Loucy (cell line): ENCODE measurements at regions not wholly inside any gene's neighbourhood (a gene's known extent, or its start where the extent isn't known, plus 50 kb on each side); places are given as distances from the start of the nearest gene placed in this dataset.

ENCODE experiments used
- H2AFZ ChIP-seq: fragments of 200-600 bp; sonication (generic); 2 replicates; pipeline ENCODE4 v1.6.0; 2016; ENCODE audit warnings: antibody characterized with exemption, mild to moderate bottlenecking, low read length, moderate library complexity
- H3F3A ChIP-seq: fragments of 200-600 bp; 2 replicates; pipeline ENCODE4 v1.6.0; 2016; ENCODE audit warnings: antibody characterized with exemption, low read depth, mild to moderate bottlenecking
- H3K27me3 ChIP-seq: fragments of 200-600 bp; sonication (generic); 2 replicates; pipeline ENCODE4 v1.6.1; 2014; ENCODE audit warnings: low read length, mild to moderate bottlenecking; ENCODE audit not compliant: insufficient read depth, poor library complexity, severe bottlenecking
- H3K36me3 ChIP-seq: fragments of 200-600 bp; sonication (generic); 2 replicates; pipeline ENCODE4 v1.6.1; 2016; ENCODE audit warnings: low read length; ENCODE audit not compliant: insufficient read depth
- H3K4me1 ChIP-seq: fragments of 200-600 bp; sonication (generic); 2 replicates; pipeline ENCODE4 v1.5.1; 2014; ENCODE audit warnings: low read length, mild to moderate bottlenecking; ENCODE audit not compliant: insufficient read depth, poor library complexity, severe bottlenecking
- H3K4me2 ChIP-seq: fragments of 200-600 bp; sonication (generic); 2 replicates; pipeline ENCODE4 v1.6.0; 2014; ENCODE audit warnings: antibody characterized with exemption, low read length, low read depth, mild to moderate bottlenecking; ENCODE audit not compliant: poor library complexity, severe bottlenecking
- H3K4me3 ChIP-seq: fragments of 200-600 bp; sonication (generic); 2 replicates; pipeline ENCODE4 v1.5.1; 2014; ENCODE audit warnings: low read length, mild to moderate bottlenecking, mixed read lengths; ENCODE audit not compliant: poor library complexity, severe bottlenecking
- H3K79me2 ChIP-seq: fragments of 200-600 bp; sonication (generic); 2 replicates; pipeline ENCODE4 v1.6.1; 2014; ENCODE audit warnings: low read length; ENCODE audit not compliant: insufficient read depth
- H3K9ac ChIP-seq: fragments of 200-600 bp; sonication (generic); 2 replicates; pipeline ENCODE4 v1.6.0; 2014; ENCODE audit warnings: mild to moderate bottlenecking, low read depth, low read length, moderate library complexity; ENCODE audit not compliant: poor library complexity, severe bottlenecking
- H3K9me2 ChIP-seq: fragments of 200-600 bp; sonication (generic); replicated peaks from 2 replicates; pipeline ENCODE4 v1.6.1; 2016; ENCODE audit warnings: low read depth, low read length, mixed read lengths
- H3K9me3 ChIP-seq: fragments of 200-600 bp; sonication (generic); 2 replicates; pipeline ENCODE4 v1.6.1; 2014; ENCODE audit warnings: mild to moderate bottlenecking, antibody characterized with exemption, low read length, low read depth; ENCODE audit not compliant: insufficient read depth
- H4K20me1 ChIP-seq: fragments of 200-600 bp; sonication (generic); 2 replicates; pipeline ENCODE4 v1.6.0; 2014; ENCODE audit warnings: antibody characterized with exemption, low read length, mild to moderate bottlenecking; ENCODE audit not compliant: insufficient read depth, poor library complexity, severe bottlenecking
- EZH2phosphoT487 ChIP-seq: fragments of 200-600 bp; IDR thresholded peaks from 2 replicates; pipeline ENCODE4 v1.6.1; 2018; ENCODE audit warnings: antibody characterized with exemption, mild to moderate bottlenecking, moderate library complexity, borderline replicate concordance
- TF ChIP-seq, protein P1 (sequence below): fragments of 200-600 bp; sonication (generic); conservative IDR thresholded peaks from 2 replicates; pipeline ENCODE4 v1.5.1; 2014; ENCODE audit warnings: mild to moderate bottlenecking, antibody characterized with exemption, low read length

DNA sequence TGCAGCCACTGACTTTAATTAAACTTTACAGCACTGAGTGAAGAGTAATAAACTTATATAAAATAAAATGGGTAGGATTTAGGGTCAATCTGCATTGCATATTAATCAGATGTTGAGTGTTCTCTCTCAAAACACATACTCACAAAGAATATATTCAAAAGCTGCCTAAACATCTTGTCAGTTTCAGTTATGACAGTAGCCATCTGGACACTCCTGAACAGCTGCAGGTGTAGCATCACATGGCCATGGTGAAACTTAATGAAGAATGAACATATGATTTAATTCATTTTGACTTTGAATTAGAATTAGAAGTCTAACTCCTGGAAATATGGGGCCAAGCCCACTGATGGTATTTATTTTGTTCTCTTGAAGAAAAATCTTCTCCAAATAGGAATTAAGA lies 684.3 kb upstream of the RAG2 start:
- no peaks in the 10 kb centered on the region for H3K79me2 ChIP-seq
- 0 out of 2 replicates have a peak, but pooled peaks cover 3% of the 10 kb centered on the region for H3K9me2 ChIP-seq
- no peak overlapping the region for H3K9ac ChIP-seq
- H4K20me1 ChIP-seq, result no peaks in the 10 kb centered on the region
- no peaks in the 10 kb centered on the region for H3F3A ChIP-seq
- no peaks in the 10 kb centered on the region for H3K36me3 ChIP-seq
- no peaks in the 10 kb centered on the region for H3K9me3 ChIP-seq
- H3K27me3 ChIP-seq, result no peaks in the 10 kb centered on the region
- no peak overlapping the region for H3K4me3 ChIP-seq
- TF ChIP-seq EZH2phosphoT487, result no peak
- TF ChIP-seq, protein P1, sequence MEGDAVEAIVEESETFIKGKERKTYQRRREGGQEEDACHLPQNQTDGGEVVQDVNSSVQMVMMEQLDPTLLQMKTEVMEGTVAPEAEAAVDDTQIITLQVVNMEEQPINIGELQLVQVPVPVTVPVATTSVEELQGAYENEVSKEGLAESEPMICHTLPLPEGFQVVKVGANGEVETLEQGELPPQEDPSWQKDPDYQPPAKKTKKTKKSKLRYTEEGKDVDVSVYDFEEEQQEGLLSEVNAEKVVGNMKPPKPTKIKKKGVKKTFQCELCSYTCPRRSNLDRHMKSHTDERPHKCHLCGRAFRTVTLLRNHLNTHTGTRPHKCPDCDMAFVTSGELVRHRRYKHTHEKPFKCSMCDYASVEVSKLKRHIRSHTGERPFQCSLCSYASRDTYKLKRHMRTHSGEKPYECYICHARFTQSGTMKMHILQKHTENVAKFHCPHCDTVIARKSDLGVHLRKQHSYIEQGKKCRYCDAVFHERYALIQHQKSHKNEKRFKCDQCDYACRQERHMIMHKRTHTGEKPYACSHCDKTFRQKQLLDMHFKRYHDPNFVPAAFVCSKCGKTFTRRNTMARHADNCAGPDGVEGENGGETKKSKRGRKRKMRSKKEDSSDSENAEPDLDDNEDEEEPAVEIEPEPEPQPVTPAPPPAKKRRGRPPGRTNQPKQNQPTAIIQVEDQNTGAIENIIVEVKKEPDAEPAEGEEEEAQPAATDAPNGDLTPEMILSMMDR, result no peak
- no peaks in the 10 kb centered on the region for H3K4me1 ChIP-seq
- H3K4me2 ChIP-seq, result no peak overlapping the region
- no peak overlapping the region for H2AFZ ChIP-seq

DNA sequence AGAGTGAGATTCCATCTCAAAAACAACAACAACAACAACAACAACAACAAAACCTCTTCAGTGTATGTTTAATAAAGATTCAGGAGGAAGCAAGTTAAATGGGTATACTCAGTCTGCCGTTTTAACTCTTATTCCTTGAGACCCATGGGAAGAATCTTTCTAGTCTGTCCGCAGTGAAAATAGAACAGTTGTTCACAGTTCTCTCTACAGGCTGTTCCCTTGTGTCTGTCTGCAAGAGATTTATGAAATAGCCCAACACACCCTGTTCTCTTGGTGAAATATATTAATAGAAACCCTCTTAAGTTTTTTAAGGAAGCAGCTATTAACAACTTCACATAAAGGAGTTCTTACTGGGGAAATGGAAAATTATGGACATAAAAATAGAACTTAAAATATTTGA lies 682.2 kb upstream of the RAG2 start:
- no peak for TF ChIP-seq EZH2phosphoT487
- TF ChIP-seq, protein P1, result no peak
- Histone ChIP-seq H3K9me3 (no peaks in the 10 kb centered on the region), H3K36me3 (no peaks in the 10 kb centered on the region), H3K9ac (no peak overlapping the region), H3K79me2 (no peaks in the 10 kb centered on the region), H3F3A (no peaks in the 10 kb centered on the region), H3K4me3 (no peak overlapping the region), H3K27me3 (no peaks in the 10 kb centered on the region), H4K20me1 (no peaks in the 10 kb centered on the region), H2AFZ (no peak overlapping the region), H3K9me2 (0 out of 2 replicates have a peak, but pooled peaks cover 3% of the 10 kb centered on the region), H3K4me1 (no peaks in the 10 kb centered on the region), H3K4me2 (no peak overlapping the region)

DNA sequence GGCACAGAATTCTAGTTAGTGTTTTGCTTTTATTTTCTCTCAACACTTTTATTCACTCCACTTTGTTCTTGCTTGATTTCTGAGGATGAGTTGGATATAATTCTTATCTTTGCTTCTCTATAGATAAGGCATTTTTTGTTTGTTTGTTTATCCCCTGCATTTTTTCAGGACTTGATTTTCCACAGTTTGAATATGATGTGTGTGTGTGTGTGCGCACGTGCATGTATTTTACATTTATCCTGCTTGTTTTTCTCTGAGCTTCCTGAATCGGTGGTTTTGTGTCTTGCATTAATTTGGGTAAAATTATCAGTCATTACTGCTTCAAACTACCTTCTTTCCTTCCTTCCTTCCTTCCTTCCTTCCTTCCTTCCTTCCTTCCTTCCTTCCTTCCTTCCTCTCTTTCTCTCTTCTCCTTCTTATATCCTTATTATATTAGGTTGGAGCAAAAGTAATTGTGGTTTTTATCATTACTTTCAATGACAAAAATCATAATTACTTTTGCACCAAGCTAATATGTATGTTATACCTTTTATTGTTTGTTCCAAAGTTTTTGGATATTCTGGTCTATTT lies 679.9 kb upstream of the RAG2 start:
- H3K4me3 ChIP-seq, result no peak overlapping the region
- TF ChIP-seq EZH2phosphoT487, result no peak
- TF ChIP-seq, protein P1, result no peak

More for the DNA sequence above, 679.9 kb upstream of the RAG2 start:
- Histone ChIP-seq H3F3A (no peaks in the 10 kb centered on the region), H3K36me3 (no peaks in the 10 kb centered on the region), H3K27me3 (no peaks in the 10 kb centered on the region), H3K9ac (no peak overlapping the region), H4K20me1 (no peaks in the 10 kb centered on the region), H3K9me2 (no peaks in the 10 kb centered on the region), H2AFZ (no peak overlapping the region), H3K9me3 (no peaks in the 10 kb centered on the region), H3K4me2 (no peak overlapping the region), H3K4me1 (no peaks in the 10 kb centered on the region), H3K79me2 (no peaks in the 10 kb centered on the region)
